Testis (tissue), 2 donors: ENCODE measurements at regions not wholly inside any gene's neighbourhood (a gene's known extent, or its start where the extent isn't known, plus 50 kb on each side); places are given as distances from the start of the nearest gene placed in this dataset.

Source experiments
- DNase-seq: peaks from one replicate; pipeline ENCODE4 v3.0.0-alpha.2; 2019
- H3K27ac ChIP-seq, 2 donors: fragments of 200-600 bp; sonication (generic); one replicate each; pipeline ENCODE4 v1.5.1; 2019
- H3K27me3 ChIP-seq: fragments of 200-600 bp; sonication (generic); one replicate; pipeline ENCODE4 v1.5.1; 2019
- H3K36me3 ChIP-seq: fragments of 200-600 bp; sonication (generic); one replicate; pipeline ENCODE4 v1.5.1; 2017; ENCODE audit warnings: low read depth; ENCODE audit errors: missing control alignments
- H3K4me1 ChIP-seq: fragments of 200-600 bp; sonication (generic); one replicate; pipeline ENCODE4 v1.5.1; 2019
- H3K4me3 ChIP-seq, 2 donors: fragments of 200-600 bp; sonication (generic); one replicate each; pipeline ENCODE4 v1.5.1; 2017 to 2019
- H3K9me3 ChIP-seq: fragments of 200-600 bp; sonication (generic); one replicate; pipeline ENCODE4 v1.5.1; 2017
- CTCF ChIP-seq, 3 experiments: fragments of 450-650 bp in 2 of 3; fragments of 200-600 bp in 1 of 3; sonication (generic) in 1 of 3; IDR thresholded peaks; one replicate each; pipeline ENCODE4 v1.5.1; 2016 to 2019; ENCODE audit warnings: antibody characterized with exemption in 3 of 3, mild to moderate bottlenecking in 2 of 3, moderate library complexity in 1 of 3
- POLR2A ChIP-seq: fragments of 450-650 bp; IDR thresholded peaks from one replicate; pipeline ENCODE4 v1.6.1; 2017; ENCODE audit warnings: antibody characterized with exemption, mild to moderate bottlenecking, moderate library complexity
- WGBS, 2 donors: methylation state at CpG; one replicate each; pipeline ENCODE4 v1.1.5; 2018; 5-methylcytosine and 5-hydroxymethylcytosine counted together
- intact Hi-C: fragments of 100-400 bp; cut with DNase I; formaldehyde crosslinking; loops from one replicate; pipeline ENCODE4 v1.15.1; 2023; ENCODE audit warnings: low total_unique reads

GRCh38 chr22:49063545-49063890 is 764.2 kb downstream of the BRD1 start:
- no peaks in the 10 kb centered on the region for H3K36me3 ChIP-seq
- 56 to 73% methylated on average over 3 to 4 of the region's 4 CpGs for WGBS, 2 donors
- H3K27ac ChIP-seq = no peak overlapping the region
- no peaks in the 10 kb centered on the region for H3K9me3 ChIP-seq
- H3K4me3 ChIP-seq = no peak overlapping the region
- no peaks in the 10 kb centered on the region for H3K27me3 ChIP-seq
- no peak for DNase-seq
- no peaks in the 10 kb centered on the region for H3K4me1 ChIP-seq
- TF ChIP-seq POLR2A = no peak
- TF ChIP-seq CTCF (IDR thresholded peaks at IDR 0.05) = no peak
- intact Hi-C loops = no loop called here

DNA sequence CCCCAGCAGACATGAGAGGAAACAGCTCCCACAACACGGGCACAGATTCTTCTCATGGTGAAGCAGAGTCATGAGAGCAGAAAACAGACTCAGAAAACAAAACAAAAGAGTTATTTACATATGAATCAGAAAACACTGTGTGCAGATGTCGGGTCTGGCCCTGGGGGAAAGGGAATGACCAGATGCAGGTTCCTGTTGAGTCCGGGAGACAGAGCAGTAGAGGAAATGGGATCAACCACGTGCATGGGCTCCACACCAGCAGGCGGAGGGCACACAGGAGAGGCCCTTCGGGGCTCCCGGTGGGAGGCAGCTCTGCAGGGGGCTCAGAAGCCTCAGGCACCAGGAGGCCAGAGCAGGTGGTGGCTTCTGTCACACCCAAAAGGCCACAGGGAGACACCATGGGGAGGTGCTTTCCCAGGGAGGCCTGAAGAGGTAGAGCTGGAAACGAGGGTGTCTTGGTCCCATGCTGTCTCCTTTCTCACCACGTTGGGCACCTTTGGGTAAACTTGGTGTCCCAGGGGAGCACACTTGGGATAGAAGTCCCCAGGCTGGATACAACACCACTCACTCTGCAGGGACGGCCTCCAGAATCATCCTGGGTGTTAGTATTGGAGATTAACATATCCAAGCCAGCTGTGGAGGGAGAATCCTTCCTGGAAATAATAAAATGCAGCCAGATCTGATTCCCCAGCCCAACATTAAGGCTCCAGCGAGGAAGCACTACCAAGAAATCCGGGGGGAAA is 764.7 kb downstream of the BRD1 start:
- 49 to 62% methylated on average over 11 to 12 of the region's 12 CpGs for WGBS, 2 donors
- no peak for DNase-seq
- no peak for TF ChIP-seq POLR2A
- TF ChIP-seq CTCF (IDR thresholded peaks at IDR 0.05) = no peak
- Histone ChIP-seq H3K36me3 (no peaks in the 10 kb centered on the region), H3K27me3 (no peaks in the 10 kb centered on the region), H3K4me3 (no peak overlapping the region), H3K4me1 (no peaks in the 10 kb centered on the region), H3K27ac (no peak overlapping the region), H3K9me3 (no peaks in the 10 kb centered on the region)
- intact Hi-C loops = no loop called here

DNA sequence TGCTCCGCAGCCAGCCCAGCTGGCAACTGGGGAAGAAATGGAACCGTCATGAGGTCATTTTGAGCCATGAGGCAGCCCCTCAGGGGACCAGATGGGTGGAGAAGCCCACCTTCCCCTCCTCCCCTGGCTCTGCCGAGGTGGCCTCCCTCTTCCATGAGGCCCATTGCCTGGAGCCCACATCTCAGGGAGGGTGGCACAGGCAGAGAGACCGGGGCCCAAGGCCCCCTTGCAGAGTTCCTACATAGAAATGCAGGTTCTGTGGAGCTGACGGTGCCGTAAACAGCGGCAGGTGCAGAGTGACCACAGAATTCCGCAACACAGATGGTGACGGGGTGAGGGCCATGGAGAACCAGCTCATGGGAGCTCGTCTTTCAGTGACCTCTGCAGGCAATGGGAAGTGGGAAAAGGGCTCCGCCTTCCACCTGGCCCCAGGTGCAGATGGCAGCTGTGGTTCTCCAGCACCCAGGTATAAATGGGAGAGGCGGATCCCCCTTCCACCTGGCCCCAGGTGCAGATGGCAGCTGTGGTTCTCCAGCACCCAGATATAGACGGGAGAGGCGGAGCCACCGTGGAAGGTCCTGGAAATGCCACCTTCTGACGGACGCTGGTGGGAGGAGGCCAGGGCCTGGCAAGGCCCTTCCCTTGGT is 765.4 kb downstream of the BRD1 start:
- H3K4me1 ChIP-seq = no peaks in the 10 kb centered on the region
- no peaks in the 10 kb centered on the region for H3K36me3 ChIP-seq
- TF ChIP-seq CTCF (IDR thresholded peaks at IDR 0.05) (no peak), POLR2A (no peak)
- no peak for DNase-seq
- no peak overlapping the region for H3K4me3 ChIP-seq
- H3K27me3 ChIP-seq = no peaks in the 10 kb centered on the region
- H3K9me3 ChIP-seq = no peaks in the 10 kb centered on the region
- intact Hi-C loops = no loop called here
- 80 to 90% methylated on average over 13 to 17 of the region's 17 CpGs for WGBS, 2 donors
- H3K27ac ChIP-seq = no peak overlapping the region

DNA sequence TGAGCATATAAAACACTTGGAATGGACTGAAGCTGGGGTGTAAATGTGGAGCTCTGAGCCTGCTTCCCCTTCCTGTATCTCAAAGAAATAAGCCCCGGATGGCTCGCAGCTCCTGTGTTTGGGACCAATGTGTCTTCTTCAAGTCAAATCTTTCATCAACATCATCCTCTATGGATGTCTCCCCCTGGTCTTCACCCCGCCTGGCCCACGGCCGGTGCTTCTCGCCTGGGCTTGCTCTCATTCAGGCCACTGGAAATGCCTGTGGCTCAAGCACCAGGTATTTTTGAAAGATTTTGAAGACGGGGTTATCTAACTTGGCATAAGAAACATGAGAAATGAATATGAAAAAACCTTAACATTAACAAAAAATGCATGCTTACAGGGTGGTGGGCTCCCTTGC is 769.8 kb downstream of the BRD1 start:
- intact Hi-C loops = no loop called here
- Histone ChIP-seq H3K9me3 (no peaks in the 10 kb centered on the region), H3K27ac (no peak overlapping the region), H3K36me3 (no peaks in the 10 kb centered on the region), H3K4me3 (no peak overlapping the region), H3K27me3 (no peaks in the 10 kb centered on the region), H3K4me1 (no peaks in the 10 kb centered on the region)
- no peak for DNase-seq
- no peak for TF ChIP-seq POLR2A
- no peak for TF ChIP-seq CTCF (IDR thresholded peaks at IDR 0.05)
- WGBS, 2 donors = 85 to 92% methylated on average over 7 of the region's 7 CpGs

- no peaks in the 10 kb centered on the region for H3K9me3 ChIP-seq
- intact Hi-C loops = no loop called here
- H3K27me3 ChIP-seq = no peaks in the 10 kb centered on the region
- DNase-seq = no peak
- no peak overlapping the region for H3K27ac ChIP-seq
- no peaks in the 10 kb centered on the region for H3K4me1 ChIP-seq
- H3K36me3 ChIP-seq = no peaks in the 10 kb centered on the region
- no peak overlapping the region for H3K4me3 ChIP-seq
- 89 to 95% methylated on average over 3 to 4 of the region's 4 CpGs for WGBS, 2 donors
- no peak for TF ChIP-seq POLR2A
- no peak for TF ChIP-seq CTCF (IDR thresholded peaks at IDR 0.05)
These were observed 771.4 kb downstream of the BRD1 start for GRCh38 chr22:49056301-49056700.
